Activated naive CD8-positive, alpha-beta T cell treated with anti-CD3 and anti-CD28 coated beads, Interleukin-2, amount 50 U/mL, for 16 hours (primary cell): ENCODE measurements at regions not wholly inside any gene's neighbourhood (a gene's known extent, or its start where the extent isn't known, plus 50 kb on each side); places are given as distances from the start of the nearest gene placed in this dataset.

ENCODE experiments used
- DNase-seq: peaks from one replicate; pipeline ENCODE4 v3.0.0-alpha.2; 2020; ENCODE audit warnings: low read depth, low spot score

- no peak for DNase-seq
Observed at GRCh38 chr22:49213731-49214352, 613.8 kb downstream of the BRD1 start.

GRCh38 chr22:49212466-49212865 lies 615.2 kb downstream of the BRD1 start:
- DNase-seq, result no peak

GRCh38 chr22:49212002-49212401 lies 615.7 kb downstream of the BRD1 start:
- DNase-seq, result no peak

GRCh38 chr22:49211176-49211575 lies 616.5 kb downstream of the BRD1 start:
- DNase-seq, result no peak

GRCh38 chr22:49210606-49211005 lies 617.1 kb downstream of the BRD1 start:
- no peak for DNase-seq

- DNase-seq, result no peak
Observed at GRCh38 chr22:49209452-49210195, 618.0 kb downstream of the BRD1 start.

- no peak for DNase-seq
Observed at GRCh38 chr22:49208768-49209252, 618.9 kb downstream of the BRD1 start.

GRCh38 chr22:49208004-49208402 lies 619.7 kb downstream of the BRD1 start:
- DNase-seq, result no peak

- no peak for DNase-seq
Observed at GRCh38 chr22:49207008-49208003, 620.4 kb downstream of the BRD1 start.

GRCh38 chr22:49206281-49206680 lies 621.4 kb downstream of the BRD1 start:
- DNase-seq, result no peak

- no peak for DNase-seq
Observed at GRCh38 chr22:49205483-49205800, 622.2 kb downstream of the BRD1 start.

GRCh38 chr22:49204599-49205482 lies 622.8 kb downstream of the BRD1 start:
- no peak for DNase-seq

GRCh38 chr22:49203859-49204598 lies 623.6 kb downstream of the BRD1 start:
- no peak for DNase-seq

- no peak for DNase-seq
Observed at GRCh38 chr22:49203091-49203858, 624.4 kb downstream of the BRD1 start.

- DNase-seq, result no peak
Observed at GRCh38 chr22:49202226-49202625, 625.4 kb downstream of the BRD1 start.

- DNase-seq, result no peak
Observed at GRCh38 chr22:49201046-49201970, 626.4 kb downstream of the BRD1 start.

- no peak for DNase-seq
Observed at GRCh38 chr22:49199224-49199623, 628.4 kb downstream of the BRD1 start.

- no peak for DNase-seq
Observed at GRCh38 chr22:49198705-49199084, 629.0 kb downstream of the BRD1 start.
